ENCODE measurements at regions not wholly inside any gene's neighbourhood (a gene's known extent, or its start where the extent isn't known, plus 50 kb on each side); places are given as distances from the start of the nearest gene placed in this dataset.

GRCh38 chr6:8588176-8588575 lies 152.8 kb upstream of the SLC35B3 start:
- H3K27me3 ChIP-seq (ENCODE audit: insufficient read depth, low read length): no peaks in the 10 kb centered on the region
- Mint-ChIP-seq H3K4me1 (peaks cover 2 to 8% of the 10 kb centered on the region in 2 experiments; a peak in 2 of 4 replicates), H3K9me3 (peaks cover 10 to 12% of the 10 kb centered on the region in 2 experiments), H3K36me3 (ENCODE audit: insufficient read depth in 1 of 3, low read depth in 3 of 3) (peaks cover 0 to 3% (median 0%) of the 10 kb centered on the region in 3 experiments; a peak in 1 of 7 replicates), H3K4me3 (no peak overlapping the region), H3K27ac (no peak overlapping the region), H3K27me3 (ENCODE audit: low read depth) (no peaks in the 10 kb centered on the region; the same call in 1 of the 2 replicates)
- H3K79me1 ChIP-seq (ENCODE audit: insufficient read depth, low read depth, low read length, poor library complexity, severe bottlenecking): no peaks in the 10 kb centered on the region
- no peak overlapping the region for H4K91ac ChIP-seq (ENCODE audit: insufficient read length, low read depth, low read length)
- H3K14ac ChIP-seq (ENCODE audit: insufficient read depth, low read length): no peak overlapping the region
- H2BK20ac ChIP-seq (ENCODE audit: low read depth, low read length, poor library complexity, severe bottlenecking): no peak overlapping the region
- no peaks in the 10 kb centered on the region for H3K4me1 ChIP-seq (ENCODE audit: insufficient read depth, low read length)
- no peak overlapping the region for H3T11ph ChIP-seq (ENCODE audit: low read length)
- H2BK5ac ChIP-seq (ENCODE audit: insufficient read length, low read length): no peak overlapping the region
- H4K20me1 ChIP-seq (ENCODE audit: control insufficient read depth, insufficient read depth, insufficient read length): no peaks in the 10 kb centered on the region
- H4K5ac ChIP-seq (ENCODE audit: insufficient read length, low read depth, low read length): no peak overlapping the region
- no peaks in the 10 kb centered on the region for H3K23me2 ChIP-seq (ENCODE audit: insufficient read length, low read depth, low read length, poor library complexity, severe bottlenecking)
- no peak overlapping the region for H3K27ac ChIP-seq (ENCODE audit: insufficient read length, low read depth, low read length)
- no peak overlapping the region for H3K23ac ChIP-seq (ENCODE audit: insufficient read length, low read depth, low read length)
- H3K4ac ChIP-seq (ENCODE audit: low read depth, low read length): no peak overlapping the region
- no peak overlapping the region for H2AFZ ChIP-seq (ENCODE audit: low read length)
- no peak overlapping the region for H3K18ac ChIP-seq (ENCODE audit: insufficient read length, low read depth, low read length)
- no peaks in the 10 kb centered on the region for H3K9me3 ChIP-seq (ENCODE audit: control insufficient read depth, low read depth, low read length)
- H3K4me2 ChIP-seq (ENCODE audit: insufficient read depth, insufficient read length, low read length): no peak overlapping the region
- no CpG with 5 or more reads among the region's 1 CpG for WGBS (ENCODE audit: extremely low coverage, insufficient read length, low lambda C conversion rate)
- no peak for DNase-seq
- H2BK12ac ChIP-seq (ENCODE audit: insufficient read length, low read depth, low read length): no peak overlapping the region
- H2BK120ac ChIP-seq (ENCODE audit: low read depth, low read length, poor library complexity, severe bottlenecking): no peak overlapping the region
- H4K8ac ChIP-seq (replicated peaks; ENCODE audit: insufficient read length, low read depth, low read length): no peak overlapping the region
- H3K9ac ChIP-seq (ENCODE audit: extremely low read depth, insufficient read length, low read length): no peak overlapping the region
- TF ChIP-seq CTCF (conservative IDR thresholded peaks at IDR 0.05): no peak
- H3K56ac ChIP-seq (ENCODE audit: insufficient read length, low read depth, low read length): no peak overlapping the region
- no peak overlapping the region for H2BK15ac ChIP-seq (ENCODE audit: low read depth, low read length)
- H2AK5ac ChIP-seq (ENCODE audit: insufficient read length, low read length): no peak overlapping the region
- no peaks in the 10 kb centered on the region for H3K79me2 ChIP-seq (ENCODE audit: insufficient read depth, low read length)

Data from H9 (cell line).